HG03354 (cell line): ENCODE measurements at regions not wholly inside any gene's neighbourhood (a gene's known extent, or its start where the extent isn't known, plus 50 kb on each side); places are given as distances from the start of the nearest gene placed in this dataset.

Source experiments
- ATAC-seq: cut with Tn5 transposase; IDR thresholded peaks from one replicate; pipeline ENCODE4 v1.9.1; 2021; ENCODE audit warnings: mild to moderate bottlenecking; ENCODE audit not compliant: unreplicated experiment, poor library complexity, severe bottlenecking

- ATAC-seq = no peak
These were observed 149.0 kb upstream of the FAM20A start for GRCh38 chr17:68750208-68750562.

DNA sequence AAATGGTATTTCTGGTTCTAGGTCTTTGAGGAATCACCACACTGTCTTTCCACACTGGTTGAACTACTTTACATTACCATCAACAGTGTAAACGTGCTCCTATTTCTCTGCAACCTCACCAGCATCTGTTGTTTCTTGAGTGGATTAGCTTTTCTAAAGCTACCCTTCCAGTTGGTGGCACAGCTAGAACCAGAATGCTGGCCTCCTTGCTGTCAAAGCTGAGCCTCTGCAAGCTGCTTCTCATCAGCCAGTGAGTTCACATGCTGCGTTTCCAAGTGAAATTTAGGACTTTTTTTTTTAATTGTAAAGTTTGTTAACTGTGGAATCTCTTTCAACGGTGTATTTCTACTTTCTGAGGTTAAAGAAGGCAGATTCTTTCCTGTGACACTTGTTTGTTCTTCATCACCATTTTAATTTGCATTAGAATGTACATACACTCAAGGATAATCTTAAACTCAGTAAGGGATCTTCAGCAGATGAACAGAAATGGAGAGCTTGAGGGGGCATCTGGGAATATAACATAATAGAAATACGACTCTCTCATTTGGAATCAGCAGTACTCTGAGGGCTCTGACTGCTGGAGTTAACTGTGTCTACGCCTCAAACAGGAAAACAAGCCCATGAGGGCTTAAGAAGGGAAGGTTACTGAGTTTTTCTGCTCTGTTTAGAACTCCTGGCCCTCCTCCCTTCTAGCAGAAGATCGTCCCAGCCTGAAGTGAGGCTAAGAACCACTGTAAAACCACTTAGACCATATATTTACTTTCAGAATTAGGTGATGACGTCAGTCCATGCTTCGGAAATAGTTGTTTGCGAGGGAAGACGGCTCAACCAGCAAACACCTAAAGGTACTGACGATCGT is 148.4 kb upstream of the FAM20A start:
- no peak for ATAC-seq

DNA sequence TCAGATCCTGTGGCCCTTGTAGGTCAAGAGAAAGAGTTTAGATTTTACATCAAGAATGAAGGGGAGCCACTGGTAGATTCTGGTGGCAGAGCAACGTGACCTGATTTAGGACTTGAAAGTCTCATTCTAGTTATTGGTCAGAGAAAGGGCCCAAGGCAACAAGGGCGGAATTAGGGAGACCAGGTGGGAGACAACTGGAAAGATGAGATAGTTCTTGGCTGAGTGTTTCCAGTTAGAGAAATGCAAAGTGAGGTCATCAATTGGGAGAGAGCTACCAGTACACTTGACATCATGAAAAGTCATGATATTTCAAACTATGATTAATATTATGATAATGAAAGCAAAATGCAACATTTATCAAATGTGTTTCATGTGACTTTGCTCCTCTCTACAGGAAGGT is 147.2 kb upstream of the FAM20A start:
- no peak for ATAC-seq

DNA sequence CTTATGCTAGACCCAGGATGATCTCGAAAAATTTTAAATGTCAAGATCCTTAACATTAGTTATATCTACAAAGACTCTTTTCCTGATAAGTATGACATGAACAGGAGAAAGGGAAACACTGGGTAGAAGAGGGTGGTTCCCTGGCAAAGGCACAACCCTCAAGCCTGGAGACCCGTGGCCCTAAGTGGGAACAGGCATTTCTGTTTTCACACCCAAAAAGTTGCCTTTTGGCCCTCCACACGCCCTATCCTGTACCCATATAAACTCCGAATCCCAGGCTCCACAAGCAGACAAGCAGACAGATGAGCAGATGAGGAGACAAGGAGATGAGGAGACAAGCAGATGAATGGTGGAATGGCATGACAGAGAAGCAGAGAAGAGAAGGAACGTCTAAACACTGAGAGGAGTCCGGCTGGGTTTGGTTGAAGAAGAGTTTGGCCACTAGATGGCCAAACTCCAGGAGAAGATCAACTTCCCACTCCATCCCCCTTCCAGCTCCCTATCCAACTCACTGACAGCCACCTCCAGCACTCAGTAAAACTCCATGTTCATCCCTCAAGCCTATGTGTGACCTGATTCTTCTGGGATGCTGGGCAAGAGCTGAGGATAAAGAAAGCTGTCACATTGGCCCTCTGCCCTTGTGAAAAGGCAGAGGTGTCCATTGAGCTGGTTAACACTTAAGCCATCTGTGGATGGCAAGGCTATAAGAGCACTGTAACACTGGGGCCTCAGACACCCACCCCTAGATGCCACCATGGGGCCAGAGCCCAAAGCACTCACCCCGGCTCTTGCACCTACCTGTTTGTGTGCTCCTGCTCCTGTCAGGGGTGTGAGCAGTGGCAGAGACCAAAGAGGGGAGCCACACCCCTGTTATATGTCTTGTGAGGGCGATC is 139.6 kb upstream of the FAM20A start:
- no peak for ATAC-seq

DNA sequence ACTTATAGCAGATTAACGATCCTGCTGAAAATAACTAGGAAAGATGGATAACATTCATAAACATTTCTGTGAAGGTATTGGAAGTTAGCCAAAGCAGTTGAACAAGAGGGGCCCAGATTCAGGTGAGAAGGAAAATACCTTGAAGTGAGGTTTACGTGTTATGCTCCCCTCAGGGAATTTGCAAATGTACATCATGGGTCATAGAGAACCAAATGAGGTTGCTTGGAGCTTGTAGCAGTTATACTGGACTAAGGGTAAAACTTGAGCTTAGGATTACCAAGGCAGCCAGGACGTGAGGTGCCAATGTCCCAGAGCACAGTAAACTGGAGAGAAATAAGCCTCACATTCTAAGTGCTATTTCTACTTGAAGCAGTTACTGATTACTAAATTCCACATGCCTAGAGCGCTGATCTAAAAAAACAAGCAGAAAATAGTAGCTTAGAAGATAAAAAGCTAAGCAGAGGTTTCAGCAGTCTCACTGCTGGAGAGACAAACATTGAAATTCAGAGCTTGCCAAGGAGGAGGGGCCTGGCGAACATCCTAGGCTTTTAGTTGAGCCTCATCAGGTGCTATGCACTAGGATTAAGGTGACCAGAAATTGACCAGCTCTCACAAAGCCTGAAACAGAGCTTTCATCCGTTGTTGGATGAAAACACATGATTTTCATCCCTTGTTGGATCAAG is 136.7 kb upstream of the FAM20A start:
- no peak for ATAC-seq

- no peak for ATAC-seq
These were observed 133.8 kb upstream of the FAM20A start for GRCh38 chr17:68734931-68735330.

- ATAC-seq = no peak
These were observed 133.2 kb upstream of the FAM20A start for GRCh38 chr17:68734187-68734900.

GRCh38 chr17:68733241-68734176 is 132.3 kb upstream of the FAM20A start:
- no peak for ATAC-seq

GRCh38 chr17:68732301-68732749 is 131.2 kb upstream of the FAM20A start:
- no peak for ATAC-seq

DNA sequence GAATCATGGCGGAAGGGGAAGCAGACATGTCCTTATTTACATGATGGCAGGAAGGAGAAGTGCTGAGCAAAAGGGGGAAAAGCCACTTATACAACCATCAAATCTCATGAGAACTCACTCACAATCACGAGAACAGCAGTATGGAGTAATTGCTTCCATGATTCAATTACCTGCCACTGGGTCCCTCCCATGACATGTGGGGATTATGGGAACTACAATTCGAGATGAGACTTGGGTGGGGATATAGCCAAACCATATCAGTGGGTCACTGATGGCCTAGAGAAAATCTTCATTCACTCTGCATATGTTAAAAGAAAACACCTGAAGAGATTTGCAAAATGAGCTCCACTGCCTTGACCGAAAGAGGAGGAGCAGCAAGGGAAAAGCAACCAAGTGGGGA is 130.3 kb upstream of the FAM20A start:
- ATAC-seq = no peak

DNA sequence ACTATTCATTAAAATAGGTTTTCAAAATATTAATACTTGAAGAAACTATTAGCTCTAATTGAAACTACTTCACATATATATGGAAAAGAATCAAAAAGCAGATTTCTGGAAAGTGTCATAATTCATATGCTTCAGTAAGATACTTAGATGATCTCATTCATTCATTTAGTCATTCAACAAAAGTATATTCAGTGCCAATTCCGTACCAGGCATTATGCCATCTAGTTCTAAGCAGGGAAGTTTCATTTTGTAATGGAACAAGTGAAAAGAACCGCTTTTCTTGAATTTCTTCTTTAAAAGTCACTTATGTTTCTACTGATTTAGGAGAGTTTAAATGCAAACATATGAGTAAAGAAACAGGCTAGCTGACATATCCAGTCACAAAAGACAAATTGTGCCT is 118.3 kb upstream of the FAM20A start:
- no peak for ATAC-seq

DNA sequence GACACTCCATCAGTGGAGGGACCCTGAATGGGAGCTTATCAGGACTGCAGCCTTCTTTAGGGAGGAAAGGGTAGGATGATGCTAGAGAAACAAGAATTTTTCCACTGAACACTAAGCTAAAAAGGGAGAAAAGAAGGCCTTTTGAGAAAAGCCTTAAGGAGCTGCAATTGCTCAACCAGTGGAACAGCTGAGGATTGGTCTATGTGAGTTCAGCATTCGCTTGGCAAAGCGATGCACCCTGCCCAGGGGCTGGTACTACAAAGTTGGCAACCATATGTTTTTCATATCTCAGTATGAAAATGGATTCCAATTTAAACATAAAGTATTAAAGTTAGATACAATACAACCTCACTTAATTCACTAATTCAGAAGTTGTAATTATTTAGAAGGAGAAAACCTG is 117.8 kb upstream of the FAM20A start:
- no peak for ATAC-seq

- no peak for ATAC-seq
These were observed 117.3 kb upstream of the FAM20A start for GRCh38 chr17:68718465-68718864.

GRCh38 chr17:68714676-68715075 is 113.5 kb upstream of the FAM20A start:
- ATAC-seq = no peak

- no peak for ATAC-seq
These were observed 110.7 kb upstream of the FAM20A start for GRCh38 chr17:68711858-68712257.

- ATAC-seq = no peak
These were observed 109.8 kb upstream of the FAM20A start for GRCh38 chr17:68710976-68711375.

DNA sequence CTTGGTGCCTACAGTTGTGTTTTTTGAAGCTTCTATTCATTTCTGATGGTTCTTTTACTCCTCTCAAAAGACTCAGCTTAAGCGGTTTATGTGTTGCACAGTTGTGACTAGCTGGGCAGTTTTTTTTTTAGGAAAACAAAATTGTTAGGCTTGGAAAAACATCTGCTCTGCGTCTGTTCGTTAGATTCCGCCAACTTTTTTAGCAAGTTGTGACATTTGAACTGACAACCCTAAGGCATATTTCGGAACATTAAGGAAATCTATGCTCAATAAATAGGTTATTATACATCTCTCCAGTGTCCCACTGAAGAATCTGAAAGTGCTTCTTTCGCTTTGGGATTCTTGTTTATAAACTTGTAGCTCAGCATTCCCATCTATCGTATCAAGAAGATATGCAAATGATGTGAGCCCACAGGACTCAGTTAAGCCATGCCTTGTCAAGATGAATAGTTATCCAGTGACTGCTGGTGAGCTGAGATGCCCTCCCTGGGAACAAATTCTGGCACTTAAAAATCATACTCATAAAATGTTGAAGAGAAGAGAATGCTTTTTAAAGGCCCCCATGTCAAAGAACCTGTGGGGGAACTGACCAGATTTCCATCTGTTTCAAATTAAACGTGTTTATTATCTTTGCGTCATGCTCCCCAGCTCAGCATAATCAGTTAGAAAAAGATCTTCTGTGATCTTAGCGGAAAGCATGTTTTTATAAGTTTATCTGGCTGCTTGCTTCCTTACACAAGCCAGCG is 109.0 kb upstream of the FAM20A start:
- no peak for ATAC-seq

DNA sequence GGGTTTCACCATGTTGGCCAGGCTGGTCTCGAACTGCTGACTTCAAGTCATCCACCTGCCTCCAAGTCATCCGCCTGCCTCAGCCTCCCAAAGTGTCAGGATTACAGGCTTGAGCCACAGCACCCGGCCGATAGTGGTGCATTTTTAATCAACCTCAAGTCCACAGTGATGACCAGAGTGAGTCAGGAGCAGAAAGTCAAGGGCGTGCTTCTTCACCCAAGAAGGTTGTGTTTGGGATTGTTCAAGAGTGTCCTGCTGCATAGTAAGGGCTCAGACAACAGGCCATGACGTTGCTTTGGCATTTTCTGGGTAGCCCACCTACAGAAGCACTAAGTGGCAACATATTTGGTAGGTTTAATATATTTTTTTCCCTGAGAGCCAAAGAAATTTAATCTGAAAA is 108.3 kb upstream of the FAM20A start:
- no peak for ATAC-seq
